NOMO-1 treated with dmso at 0.1 percent for 144 hours (cell line): ENCODE measurements at regions not wholly inside any gene's neighbourhood (a gene's known extent, or its start where the extent isn't known, plus 50 kb on each side); places are given as distances from the start of the nearest gene placed in this dataset.
"Not testable (repeated sequence)": the region's sequence is repeated elsewhere in the genome, so short reads cannot be mapped to it uniquely, and the experiment has no call there.

ENCODE experiments used
- DNase-seq: peaks from one replicate; lab custom pipeline; 2025; ENCODE audit not compliant: unreplicated experiment; lab: John Stamatoyannopoulos, UW

- not testable (repeated sequence) for DNase-seq
Observed at GRCh38 chr2:192660555-192660954, 465.8 kb upstream of the TMEFF2 start.

- DNase-seq = no peak
Observed at GRCh38 chr2:192657362-192657761, 462.6 kb upstream of the TMEFF2 start.

GRCh38 chr2:192655916-192656315 is 461.2 kb upstream of the TMEFF2 start:
- DNase-seq = no peak

- DNase-seq = no peak
Observed at GRCh38 chr2:192645811-192646598, 451.3 kb upstream of the TMEFF2 start.

- DNase-seq = no peak
Observed at GRCh38 chr2:192634557-192634956, 439.8 kb upstream of the TMEFF2 start.

- no peak for DNase-seq
Observed at GRCh38 chr2:192628017-192628416, 433.3 kb upstream of the TMEFF2 start.

- DNase-seq = no peak
Observed at GRCh38 chr2:192615105-192615504, 420.4 kb upstream of the TMEFF2 start.

GRCh38 chr2:192604295-192604694 is 409.6 kb upstream of the TMEFF2 start:
- DNase-seq = no peak

- DNase-seq = not testable (repeated sequence)
Observed at GRCh38 chr2:192598649-192599048, 403.9 kb upstream of the TMEFF2 start.

GRCh38 chr2:192593561-192593960 is 398.8 kb upstream of the TMEFF2 start:
- no peak for DNase-seq

GRCh38 chr2:192591617-192592016 is 396.9 kb upstream of the TMEFF2 start:
- no peak for DNase-seq

- no peak for DNase-seq
Observed at GRCh38 chr2:192585418-192585817, 390.7 kb upstream of the TMEFF2 start.

- no peak for DNase-seq
Observed at GRCh38 chr2:192584976-192585375, 390.2 kb upstream of the TMEFF2 start.

GRCh38 chr2:192579965-192580700 is 385.4 kb upstream of the TMEFF2 start:
- DNase-seq = no peak

GRCh38 chr2:192578780-192579179 is 384.0 kb upstream of the TMEFF2 start:
- DNase-seq = no peak

GRCh38 chr2:192577706-192578105 is 383.0 kb upstream of the TMEFF2 start:
- no peak for DNase-seq

- DNase-seq = no peak
Observed at GRCh38 chr2:192574552-192574951, 379.8 kb upstream of the TMEFF2 start.

GRCh38 chr2:192571636-192572035 is 376.9 kb upstream of the TMEFF2 start:
- DNase-seq = no peak

GRCh38 chr2:192570788-192571187 is 376.1 kb upstream of the TMEFF2 start:
- DNase-seq = no peak

GRCh38 chr2:192566863-192567262 is 372.1 kb upstream of the TMEFF2 start:
- DNase-seq = no peak

- no peak for DNase-seq
Observed at GRCh38 chr2:192560326-192560725, 365.6 kb upstream of the TMEFF2 start.

GRCh38 chr2:192559587-192559986 is 364.9 kb upstream of the TMEFF2 start:
- no peak for DNase-seq
